GM21360 (cell line): ENCODE measurements at regions not wholly inside any gene's neighbourhood (a gene's known extent, or its start where the extent isn't known, plus 50 kb on each side); places are given as distances from the start of the nearest gene placed in this dataset.
"Not testable (repeated sequence)": the region's sequence is repeated elsewhere in the genome, so short reads cannot be mapped to it uniquely, and the experiment has no call there.

Source experiments
- ATAC-seq: cut with Tn5 transposase; IDR thresholded peaks from one replicate; pipeline ENCODE4 v1.9.1; 2021; ENCODE audit warnings: mild to moderate bottlenecking, moderate library complexity; ENCODE audit not compliant: unreplicated experiment

- no peak for ATAC-seq
Observed at GRCh38 chr3:187850258-187850921, 105.1 kb upstream of the BCL6 start.

GRCh38 chr3:187852842-187853730 lies 107.8 kb upstream of the BCL6 start:
- no peak for ATAC-seq

GRCh38 chr3:187855131-187855530 lies 109.9 kb upstream of the BCL6 start:
- ATAC-seq: no peak

GRCh38 chr3:187856555-187856954 lies 111.3 kb upstream of the BCL6 start:
- no peak for ATAC-seq

GRCh38 chr3:187858041-187858440 lies 112.8 kb upstream of the BCL6 start:
- no peak for ATAC-seq

GRCh38 chr3:187858711-187859110 lies 113.4 kb upstream of the BCL6 start:
- no peak for ATAC-seq

- ATAC-seq: not testable (repeated sequence)
Observed at GRCh38 chr3:187862701-187863277, 117.5 kb upstream of the BCL6 start.

GRCh38 chr3:187870360-187871203 lies 125.3 kb upstream of the BCL6 start:
- no peak for ATAC-seq

- no peak for ATAC-seq
Observed at GRCh38 chr3:187871204-187871591, 125.9 kb upstream of the BCL6 start.

GRCh38 chr3:187871848-187872247 lies 126.6 kb upstream of the BCL6 start:
- no peak for ATAC-seq

- no peak for ATAC-seq
Observed at GRCh38 chr3:187873843-187874242, 128.6 kb upstream of the BCL6 start.

- no peak for ATAC-seq
Observed at GRCh38 chr3:187875863-187876262, 130.6 kb upstream of the BCL6 start.

- no peak for ATAC-seq
Observed at GRCh38 chr3:187878772-187879518, 133.7 kb upstream of the BCL6 start.

- ATAC-seq: no peak
Observed at GRCh38 chr3:187880441-187880840, 135.2 kb upstream of the BCL6 start.

GRCh38 chr3:187880851-187881250 lies 135.6 kb upstream of the BCL6 start:
- ATAC-seq: no peak

GRCh38 chr3:187888701-187889100 lies 143.4 kb upstream of the BCL6 start:
- no peak for ATAC-seq

- ATAC-seq: no peak
Observed at GRCh38 chr3:187889106-187889505, 143.8 kb upstream of the BCL6 start.

GRCh38 chr3:187889601-187890404 lies 144.5 kb upstream of the BCL6 start:
- no peak for ATAC-seq

- not testable (repeated sequence) for ATAC-seq
Observed at GRCh38 chr3:187890405-187890752, 145.1 kb upstream of the BCL6 start.

GRCh38 chr3:187896646-187897045 lies 151.4 kb upstream of the BCL6 start:
- no peak for ATAC-seq
